ENCODE measurements at regions not wholly inside any gene's neighbourhood (a gene's known extent, or its start where the extent isn't known, plus 50 kb on each side); places are given as distances from the start of the nearest gene placed in this dataset.
"Not testable (repeated sequence)": the region's sequence is repeated elsewhere in the genome, so short reads cannot be mapped to it uniquely, and the experiment has no call there.

- TF ChIP-seq CTCF, POLR2A, POLR2AphosphoS5, EP300 (IDR thresholded peaks at IDR 0.05): not testable (repeated sequence)
Measured at GRCh38 chr11:67910803-67911202, 93.1 kb downstream of the UNC93B1 start.
